ENCODE measurements at regions not wholly inside any gene's neighbourhood (a gene's known extent, or its start where the extent isn't known, plus 50 kb on each side); places are given as distances from the start of the nearest gene placed in this dataset.

DNA sequence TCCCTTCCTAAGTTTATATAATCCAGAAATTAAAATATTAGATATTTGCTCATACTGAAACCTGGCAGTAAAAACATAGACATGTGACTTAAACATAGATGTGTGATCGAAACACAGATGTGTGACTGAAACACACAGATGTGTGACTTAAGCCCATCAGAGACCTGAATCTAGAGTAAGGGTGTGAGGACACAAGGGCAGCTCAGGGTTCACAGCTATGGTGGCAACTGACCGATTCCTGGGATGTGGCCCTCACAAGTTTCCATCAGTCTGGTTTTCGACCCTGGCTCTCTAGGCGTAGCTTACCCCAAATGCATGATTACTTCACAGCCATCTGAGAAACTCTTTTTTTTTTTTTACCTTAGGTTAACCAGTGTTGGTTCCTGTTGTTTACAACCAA, 137.0 kb downstream of the NRN1 start:
- TF ChIP-seq, protein P1, sequence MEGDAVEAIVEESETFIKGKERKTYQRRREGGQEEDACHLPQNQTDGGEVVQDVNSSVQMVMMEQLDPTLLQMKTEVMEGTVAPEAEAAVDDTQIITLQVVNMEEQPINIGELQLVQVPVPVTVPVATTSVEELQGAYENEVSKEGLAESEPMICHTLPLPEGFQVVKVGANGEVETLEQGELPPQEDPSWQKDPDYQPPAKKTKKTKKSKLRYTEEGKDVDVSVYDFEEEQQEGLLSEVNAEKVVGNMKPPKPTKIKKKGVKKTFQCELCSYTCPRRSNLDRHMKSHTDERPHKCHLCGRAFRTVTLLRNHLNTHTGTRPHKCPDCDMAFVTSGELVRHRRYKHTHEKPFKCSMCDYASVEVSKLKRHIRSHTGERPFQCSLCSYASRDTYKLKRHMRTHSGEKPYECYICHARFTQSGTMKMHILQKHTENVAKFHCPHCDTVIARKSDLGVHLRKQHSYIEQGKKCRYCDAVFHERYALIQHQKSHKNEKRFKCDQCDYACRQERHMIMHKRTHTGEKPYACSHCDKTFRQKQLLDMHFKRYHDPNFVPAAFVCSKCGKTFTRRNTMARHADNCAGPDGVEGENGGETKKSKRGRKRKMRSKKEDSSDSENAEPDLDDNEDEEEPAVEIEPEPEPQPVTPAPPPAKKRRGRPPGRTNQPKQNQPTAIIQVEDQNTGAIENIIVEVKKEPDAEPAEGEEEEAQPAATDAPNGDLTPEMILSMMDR (IDR thresholded peaks at IDR 0.05; ENCODE audit: insufficient read depth, low read length, poor library complexity, severe bottlenecking) = no peak
- TF ChIP-seq EZH2phosphoT487 (conservative IDR thresholded peaks at IDR 0.05; ENCODE audit: low read length) = no peak

Measured in SU-DHL-6 (cell line).